Liver (tissue), 3 donors: ENCODE measurements at regions not wholly inside any gene's neighbourhood (a gene's known extent, or its start where the extent isn't known, plus 50 kb on each side); places are given as distances from the start of the nearest gene placed in this dataset.

Experiments used
- HNF4A ChIP-seq, 2 donors: conservative IDR thresholded peaks; 2 replicates each; pipeline ENCODE4 v1.6.1; 2016; ENCODE audit warnings: antibody characterized with exemption in 2 of 2, mild to moderate bottlenecking in 2 of 2
- JUND ChIP-seq, 2 donors: IDR thresholded peaks; 2 replicates each; pipeline ENCODE4 v1.6.1; 2016; ENCODE audit warnings: antibody characterized with exemption in 2 of 2
- SP1 ChIP-seq: IDR thresholded peaks from 2 replicates; pipeline ENCODE4 v1.6.1; 2018; ENCODE audit warnings: antibody characterized with exemption, mild to moderate bottlenecking
- TF ChIP-seq, protein P1 (sequence below): fragments of 150-350 bp; IDR thresholded peaks from 2 replicates; pipeline ENCODE4 v1.5.1; 2017; ENCODE audit warnings: improper control_type of control experiment, low read depth, low read length; ENCODE audit not compliant: missing input control
- TF ChIP-seq, protein P2 (sequence below): IDR thresholded peaks from 2 replicates; pipeline ENCODE4 v1.6.1; 2016; ENCODE audit warnings: antibody characterized with exemption, mild to moderate bottlenecking
- donor health status: healthy.
- donor health status: healthy.

DNA sequence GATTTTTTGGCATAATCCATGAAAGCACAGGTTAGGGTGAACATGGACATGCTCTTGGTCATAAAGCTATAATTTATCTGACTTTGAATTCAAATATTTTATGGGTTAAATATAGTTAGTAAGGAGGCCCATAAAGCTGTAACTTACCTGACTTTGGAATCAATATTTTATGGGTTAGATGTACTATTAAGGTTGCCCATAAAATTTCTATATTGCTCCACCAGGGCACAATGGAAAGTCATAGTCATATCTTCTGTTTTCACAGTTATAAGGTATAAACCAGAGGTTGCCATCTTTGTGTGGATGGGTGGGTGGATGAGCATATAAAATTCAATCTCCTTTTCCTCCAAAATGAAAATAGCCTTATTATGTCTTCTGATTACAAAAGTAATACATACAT is 120.5 kb upstream of the ADAMTSL1 start:
- TF ChIP-seq, protein P1, sequence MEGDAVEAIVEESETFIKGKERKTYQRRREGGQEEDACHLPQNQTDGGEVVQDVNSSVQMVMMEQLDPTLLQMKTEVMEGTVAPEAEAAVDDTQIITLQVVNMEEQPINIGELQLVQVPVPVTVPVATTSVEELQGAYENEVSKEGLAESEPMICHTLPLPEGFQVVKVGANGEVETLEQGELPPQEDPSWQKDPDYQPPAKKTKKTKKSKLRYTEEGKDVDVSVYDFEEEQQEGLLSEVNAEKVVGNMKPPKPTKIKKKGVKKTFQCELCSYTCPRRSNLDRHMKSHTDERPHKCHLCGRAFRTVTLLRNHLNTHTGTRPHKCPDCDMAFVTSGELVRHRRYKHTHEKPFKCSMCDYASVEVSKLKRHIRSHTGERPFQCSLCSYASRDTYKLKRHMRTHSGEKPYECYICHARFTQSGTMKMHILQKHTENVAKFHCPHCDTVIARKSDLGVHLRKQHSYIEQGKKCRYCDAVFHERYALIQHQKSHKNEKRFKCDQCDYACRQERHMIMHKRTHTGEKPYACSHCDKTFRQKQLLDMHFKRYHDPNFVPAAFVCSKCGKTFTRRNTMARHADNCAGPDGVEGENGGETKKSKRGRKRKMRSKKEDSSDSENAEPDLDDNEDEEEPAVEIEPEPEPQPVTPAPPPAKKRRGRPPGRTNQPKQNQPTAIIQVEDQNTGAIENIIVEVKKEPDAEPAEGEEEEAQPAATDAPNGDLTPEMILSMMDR: no peak
- TF ChIP-seq HNF4A (conservative IDR thresholded peaks at IDR 0.05): no peak
- TF ChIP-seq JUND (IDR thresholded peaks at IDR 0.05): no peak
- TF ChIP-seq, protein P2, sequence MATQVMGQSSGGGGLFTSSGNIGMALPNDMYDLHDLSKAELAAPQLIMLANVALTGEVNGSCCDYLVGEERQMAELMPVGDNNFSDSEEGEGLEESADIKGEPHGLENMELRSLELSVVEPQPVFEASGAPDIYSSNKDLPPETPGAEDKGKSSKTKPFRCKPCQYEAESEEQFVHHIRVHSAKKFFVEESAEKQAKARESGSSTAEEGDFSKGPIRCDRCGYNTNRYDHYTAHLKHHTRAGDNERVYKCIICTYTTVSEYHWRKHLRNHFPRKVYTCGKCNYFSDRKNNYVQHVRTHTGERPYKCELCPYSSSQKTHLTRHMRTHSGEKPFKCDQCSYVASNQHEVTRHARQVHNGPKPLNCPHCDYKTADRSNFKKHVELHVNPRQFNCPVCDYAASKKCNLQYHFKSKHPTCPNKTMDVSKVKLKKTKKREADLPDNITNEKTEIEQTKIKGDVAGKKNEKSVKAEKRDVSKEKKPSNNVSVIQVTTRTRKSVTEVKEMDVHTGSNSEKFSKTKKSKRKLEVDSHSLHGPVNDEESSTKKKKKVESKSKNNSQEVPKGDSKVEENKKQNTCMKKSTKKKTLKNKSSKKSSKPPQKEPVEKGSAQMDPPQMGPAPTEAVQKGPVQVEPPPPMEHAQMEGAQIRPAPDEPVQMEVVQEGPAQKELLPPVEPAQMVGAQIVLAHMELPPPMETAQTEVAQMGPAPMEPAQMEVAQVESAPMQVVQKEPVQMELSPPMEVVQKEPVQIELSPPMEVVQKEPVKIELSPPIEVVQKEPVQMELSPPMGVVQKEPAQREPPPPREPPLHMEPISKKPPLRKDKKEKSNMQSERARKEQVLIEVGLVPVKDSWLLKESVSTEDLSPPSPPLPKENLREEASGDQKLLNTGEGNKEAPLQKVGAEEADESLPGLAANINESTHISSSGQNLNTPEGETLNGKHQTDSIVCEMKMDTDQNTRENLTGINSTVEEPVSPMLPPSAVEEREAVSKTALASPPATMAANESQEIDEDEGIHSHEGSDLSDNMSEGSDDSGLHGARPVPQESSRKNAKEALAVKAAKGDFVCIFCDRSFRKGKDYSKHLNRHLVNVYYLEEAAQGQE: no peak
- no peak for TF ChIP-seq SP1
